WTC11 (cell line): ENCODE measurements at regions not wholly inside any gene's neighbourhood (a gene's known extent, or its start where the extent isn't known, plus 50 kb on each side); places are given as distances from the start of the nearest gene placed in this dataset.

Source experiments
- ATAC-seq: fragments of 200-7000 bp; cut with Tn5 transposase; 2 replicates; pipeline ENCODE4 v1.10.0; 2021; ENCODE audit warnings: mild to moderate bottlenecking, moderate library complexity
- CTCF ChIA-PET: fragments of 300-600 bp; sonication (Branson Sonifier 250); formaldehyde crosslinking; loops from one replicate; lab custom pipeline; 2021; ENCODE audit warnings: antibody characterized with exemption; lab: Charles Lee
- POLR2A ChIA-PET: fragments of 350-600 bp; sonication (Branson Sonifier 250); formaldehyde crosslinking; loops from one replicate; lab custom pipeline; 2021; ENCODE audit warnings: antibody characterized with exemption; lab: Charles Lee
- DNase-seq: peaks from one replicate; pipeline ENCODE4 v3.0.0; 2021; ENCODE audit warnings: low spot score
- H3K27ac Mint-ChIP-seq: 2 replicates; pipeline ENCODE4 v1.8.0; 2021; ENCODE audit warnings: mixed read lengths
- H3K27me3 Mint-ChIP-seq: 2 replicates; pipeline ENCODE4 v1.8.0; 2021; ENCODE audit warnings: low read depth, mild to moderate bottlenecking, moderate library complexity, mixed read lengths
- H3K36me3 Mint-ChIP-seq: 2 replicates; pipeline ENCODE4 v1.8.0; 2021; ENCODE audit warnings: mixed read lengths
- H3K4me1 Mint-ChIP-seq: 2 replicates; pipeline ENCODE4 v1.8.0; 2022; ENCODE audit warnings: mixed read lengths
- H3K4me3 Mint-ChIP-seq: 2 replicates; pipeline ENCODE4 v1.8.0; 2021; ENCODE audit warnings: mild to moderate bottlenecking, moderate library complexity, mixed read lengths
- H3K9me3 Mint-ChIP-seq: 2 replicates; pipeline ENCODE4 v1.8.0; 2021; ENCODE audit warnings: mixed read lengths
- ARID4B ChIP-seq: sonication (generic); formaldehyde crosslinking; IDR thresholded peaks from 2 replicates; pipeline ENCODE4 v1.8.0; 2023; ENCODE audit warnings: missing genetic modification reagents, mild to moderate bottlenecking, borderline replicate concordance
- ATF6 ChIP-seq: sonication (generic); formaldehyde crosslinking; IDR thresholded peaks from 2 replicates; pipeline ENCODE4 v1.8.1; 2023; ENCODE audit warnings: mild to moderate bottlenecking, missing genetic modification reagents
- CREB1 ChIP-seq: sonication (generic); formaldehyde crosslinking; IDR thresholded peaks from 2 replicates; pipeline ENCODE4 v1.8.0; 2023; ENCODE audit warnings: mild to moderate bottlenecking, missing genetic modification reagents
- CREM ChIP-seq: sonication (generic); formaldehyde crosslinking; IDR thresholded peaks from 2 replicates; pipeline ENCODE4 v1.8.1; 2022; ENCODE audit warnings: mild to moderate bottlenecking, missing genetic modification reagents, moderate library complexity
- CTCF ChIP-seq: fragments of 200-600 bp; IDR thresholded peaks from 2 replicates; pipeline ENCODE4 v1.8.0; 2022; ENCODE audit warnings: antibody characterized with exemption
- EMX1 ChIP-seq: fragments of 250-450 bp; sonication (Bioruptor Pico); IDR thresholded peaks from 2 replicates; pipeline ENCODE4 v1.8.0; 2021; ENCODE audit warnings: mild to moderate bottlenecking
- ETV6 ChIP-seq: sonication (generic); formaldehyde crosslinking; IDR thresholded peaks from 2 replicates; pipeline ENCODE4 v1.8.1; 2022; ENCODE audit warnings: mild to moderate bottlenecking, missing genetic modification reagents
- GRHL2 ChIP-seq: fragments of 250-450 bp; sonication (Bioruptor Pico); IDR thresholded peaks from 2 replicates; pipeline ENCODE4 v1.8.0; 2022; ENCODE audit warnings: mild to moderate bottlenecking, moderate library complexity; ENCODE audit not compliant: insufficient replicate concordance, severe bottlenecking
- KAT7 ChIP-seq: sonication (generic); formaldehyde crosslinking; IDR thresholded peaks from 2 replicates; pipeline ENCODE4 v1.8.1; 2023; ENCODE audit warnings: missing genetic modification reagents, mild to moderate bottlenecking, borderline replicate concordance
- MYBL2 ChIP-seq: sonication (generic); formaldehyde crosslinking; IDR thresholded peaks from 2 replicates; pipeline ENCODE4 v1.8.1; 2023; ENCODE audit warnings: mild to moderate bottlenecking, moderate library complexity, missing genetic modification reagents
- PRDM15 ChIP-seq: sonication (generic); formaldehyde crosslinking; IDR thresholded peaks from 2 replicates; pipeline ENCODE4 v1.8.0; 2022; ENCODE audit warnings: missing genetic modification reagents
- RELA ChIP-seq: sonication (generic); formaldehyde crosslinking; IDR thresholded peaks from 2 replicates; pipeline ENCODE4 v1.8.1; 2022; ENCODE audit warnings: missing genetic modification reagents, mild to moderate bottlenecking, borderline replicate concordance
- SMAD3 ChIP-seq: sonication (generic); formaldehyde crosslinking; IDR thresholded peaks from 2 replicates; pipeline ENCODE4 v1.8.0; 2022; ENCODE audit warnings: missing genetic modification reagents, mild to moderate bottlenecking, borderline replicate concordance
- SOX15 ChIP-seq: fragments of 250-450 bp; sonication (Bioruptor Pico); IDR thresholded peaks from 2 replicates; pipeline ENCODE4 v1.9.0; 2021; ENCODE audit warnings: mild to moderate bottlenecking
- ZNF263 ChIP-seq: sonication (generic); formaldehyde crosslinking; IDR thresholded peaks from 2 replicates; pipeline ENCODE4 v1.8.1; 2022; ENCODE audit warnings: low read depth, mild to moderate bottlenecking, moderate library complexity, missing genetic modification reagents
- ZNF281 ChIP-seq: sonication (generic); formaldehyde crosslinking; IDR thresholded peaks from 2 replicates; pipeline ENCODE4 v1.8.0; 2023; ENCODE audit warnings: mild to moderate bottlenecking, missing genetic modification reagents
- ZNF425 ChIP-seq: fragments of 250-450 bp; sonication (Bioruptor Pico); conservative IDR thresholded peaks from 2 replicates; pipeline ENCODE4 v1.9.0; 2021; ENCODE audit warnings: mild to moderate bottlenecking
- ZNF512 ChIP-seq: sonication (generic); formaldehyde crosslinking; IDR thresholded peaks from 2 replicates; pipeline ENCODE4 v1.8.1; 2022; ENCODE audit warnings: missing genetic modification reagents, borderline replicate concordance
- ZNF671 ChIP-seq: fragments of 250-450 bp; sonication (Bioruptor Pico); IDR thresholded peaks from 2 replicates; pipeline ENCODE4 v1.8.0; 2021; ENCODE audit warnings: mild to moderate bottlenecking

GRCh38 chr3:40990062-40990456 is 209.2 kb upstream of the CTNNB1 start:
- H3K4me1 Mint-ChIP-seq = peaks cover under 1% of the 10 kb centered on the region; the same call in 1 of the 2 replicates
- DNase-seq (no peak), ATAC-seq (no peak)
- ChIA-PET POLR2A (no interaction called here), CTCF (no interaction called here)
- no peak overlapping the region for H3K27ac Mint-ChIP-seq
- no peaks in the 10 kb centered on the region for H3K36me3 Mint-ChIP-seq
- no peaks in the 10 kb centered on the region for H3K27me3 Mint-ChIP-seq
- TF ChIP-seq ARID4B (CRISPR knock-in tag) (no peak), ETV6 (CRISPR knock-in tag) (no peak), ZNF671 (CRISPR knock-in tag) (no peak), ATF6 (no peak), KAT7 (CRISPR knock-in tag) (no peak), CREB1 (CRISPR knock-in tag) (no peak), PRDM15 (CRISPR knock-in tag) (no peak), ZNF512 (no peak), CREM (CRISPR knock-in tag) (no peak), ZNF281 (no peak), SOX15 (no peak), RELA (CRISPR knock-in tag) (no peak), ZNF425 (CRISPR knock-in tag) (no peak), MYBL2 (CRISPR knock-in tag) (no peak), SMAD3 (CRISPR knock-in tag) (no peak), CTCF (no peak), EMX1 (CRISPR knock-in tag) (no peak), ZNF263 (CRISPR knock-in tag) (no peak), GRHL2 (no peak)
- no peak overlapping the region for H3K4me3 Mint-ChIP-seq
- H3K9me3 Mint-ChIP-seq = peaks cover 4% of the 10 kb centered on the region; the same call in 1 of the 2 replicates
